ENCODE measurements at regions not wholly inside any gene's neighbourhood (a gene's known extent, or its start where the extent isn't known, plus 50 kb on each side); places are given as distances from the start of the nearest gene placed in this dataset.

GRCh38 chr17:77569846-77570564 is 388.5 kb upstream of the TNRC6C start:
- Mint-ChIP-seq H3K9me3 (ENCODE audit: unreplicated experiment) (no peaks in the 10 kb centered on the region), H3K4me1 (ENCODE audit: unreplicated experiment) (no peaks in the 10 kb centered on the region), H3K27ac (ENCODE audit: unreplicated experiment) (no peak overlapping the region), H3K4me3 (ENCODE audit: unreplicated experiment) (no peak overlapping the region), H3K36me3 (ENCODE audit: low read depth, unreplicated experiment) (no peaks in the 10 kb centered on the region), H3K27me3 (ENCODE audit: unreplicated experiment) (no peaks in the 10 kb centered on the region)
- no peak for DNase-seq (ENCODE audit: low spot score)
- no peak for TF ChIP-seq CTCF (IDR thresholded peaks at IDR 0.05; ENCODE audit: unreplicated experiment)

- H3K36me3 Mint-ChIP-seq (ENCODE audit: low read depth, unreplicated experiment), result no peaks in the 10 kb centered on the region
- no peak overlapping the region for H3K4me3 Mint-ChIP-seq (ENCODE audit: unreplicated experiment)
- DNase-seq (ENCODE audit: low spot score), result no peak
- H3K9me3 Mint-ChIP-seq (ENCODE audit: unreplicated experiment), result no peaks in the 10 kb centered on the region
- H3K4me1 Mint-ChIP-seq (ENCODE audit: unreplicated experiment), result no peaks in the 10 kb centered on the region
- H3K27ac Mint-ChIP-seq (ENCODE audit: unreplicated experiment), result no peak overlapping the region
- TF ChIP-seq CTCF (IDR thresholded peaks at IDR 0.05; ENCODE audit: unreplicated experiment), result no peak
- H3K27me3 Mint-ChIP-seq (ENCODE audit: unreplicated experiment), result no peaks in the 10 kb centered on the region
Observed at GRCh38 chr17:77570565-77570898, 388.0 kb upstream of the TNRC6C start.

GRCh38 chr17:77571155-77571981 is 387.1 kb upstream of the TNRC6C start:
- Mint-ChIP-seq H3K4me1 (ENCODE audit: unreplicated experiment) (no peaks in the 10 kb centered on the region), H3K27me3 (ENCODE audit: unreplicated experiment) (no peaks in the 10 kb centered on the region), H3K9me3 (ENCODE audit: unreplicated experiment) (no peaks in the 10 kb centered on the region), H3K27ac (ENCODE audit: unreplicated experiment) (no peak overlapping the region), H3K36me3 (ENCODE audit: low read depth, unreplicated experiment) (no peaks in the 10 kb centered on the region), H3K4me3 (ENCODE audit: unreplicated experiment) (no peak overlapping the region)
- no peak for DNase-seq (ENCODE audit: low spot score)
- no peak for TF ChIP-seq CTCF (IDR thresholded peaks at IDR 0.05; ENCODE audit: unreplicated experiment)

- no peaks in the 10 kb centered on the region for H3K36me3 Mint-ChIP-seq (ENCODE audit: low read depth, unreplicated experiment)
- H3K27ac Mint-ChIP-seq (ENCODE audit: unreplicated experiment), result no peak overlapping the region
- DNase-seq (ENCODE audit: low spot score), result no peak
- TF ChIP-seq CTCF (IDR thresholded peaks at IDR 0.05; ENCODE audit: unreplicated experiment), result no peak
- no peak overlapping the region for H3K4me3 Mint-ChIP-seq (ENCODE audit: unreplicated experiment)
- no peaks in the 10 kb centered on the region for H3K9me3 Mint-ChIP-seq (ENCODE audit: unreplicated experiment)
- no peaks in the 10 kb centered on the region for H3K27me3 Mint-ChIP-seq (ENCODE audit: unreplicated experiment)
- H3K4me1 Mint-ChIP-seq (ENCODE audit: unreplicated experiment), result no peaks in the 10 kb centered on the region
Observed at GRCh38 chr17:77572065-77572601, 386.4 kb upstream of the TNRC6C start.

- Mint-ChIP-seq H3K9me3 (ENCODE audit: unreplicated experiment) (no peaks in the 10 kb centered on the region), H3K36me3 (ENCODE audit: low read depth, unreplicated experiment) (no peaks in the 10 kb centered on the region), H3K4me3 (ENCODE audit: unreplicated experiment) (no peak overlapping the region), H3K27me3 (ENCODE audit: unreplicated experiment) (no peaks in the 10 kb centered on the region), H3K27ac (ENCODE audit: unreplicated experiment) (no peak overlapping the region), H3K4me1 (ENCODE audit: unreplicated experiment) (no peaks in the 10 kb centered on the region)
- no peak for TF ChIP-seq CTCF (IDR thresholded peaks at IDR 0.05; ENCODE audit: unreplicated experiment)
- no peak for DNase-seq (ENCODE audit: low spot score)
Observed at GRCh38 chr17:77572851-77573250, 385.7 kb upstream of the TNRC6C start.
